ENCODE measurements at regions not wholly inside any gene's neighbourhood (a gene's known extent, or its start where the extent isn't known, plus 50 kb on each side); places are given as distances from the start of the nearest gene placed in this dataset.

- TF ChIP-seq CTCF (conservative IDR thresholded peaks at IDR 0.05; ENCODE audit: low read length) (no peak), EZH2phosphoT487 (IDR thresholded peaks at IDR 0.05; ENCODE audit: borderline replicate concordance, low read depth, low read length) (no peak)
These were observed 229.0 kb downstream of the TEX29 start for GRCh38 chr13:111549464-111549863.
